GM13977 (cell line): ENCODE measurements at regions not wholly inside any gene's neighbourhood (a gene's known extent, or its start where the extent isn't known, plus 50 kb on each side); places are given as distances from the start of the nearest gene placed in this dataset.

ENCODE experiments used
- DNase-seq: peaks from one replicate; pipeline ENCODE4 v3.0.0; 2012; ENCODE audit warnings: low spot score
- CTCF ChIP-seq: IDR thresholded peaks from 2 replicates; pipeline ENCODE4 v1.5.1; 2012; ENCODE audit warnings: mild to moderate bottlenecking, control low read depth; ENCODE audit not compliant: insufficient read depth; ENCODE audit errors: extremely low read depth, missing control alignments
- in situ Hi-C: fragments of 300-500 bp; cut with MboI; formaldehyde crosslinking; loops from one replicate; pipeline ENCODE4 v1.12.0; 2022; ENCODE audit warnings: low sequenced_read_pairs, low pct_unique_long_range_greater_than_20kb, mixed read lengths, inconsistent platforms; ENCODE audit not compliant: unreplicated experiment

GRCh38 chr7:81560708-81561107, 209.1 kb downstream of the HGF start:
- in situ Hi-C loops, result no loop called here
- DNase-seq, result no peak
- TF ChIP-seq CTCF, result no peak

GRCh38 chr7:81549484-81550016, 220.3 kb downstream of the HGF start:
- no peak for DNase-seq
- in situ Hi-C loops, result no loop called here
- no peak for TF ChIP-seq CTCF

GRCh38 chr7:81534996-81535395, 234.9 kb downstream of the HGF start:
- DNase-seq, result no peak
- TF ChIP-seq CTCF, result no peak

GRCh38 chr7:81534446-81534845, 235.4 kb downstream of the HGF start:
- TF ChIP-seq CTCF, result no peak
- no peak for DNase-seq
- in situ Hi-C loops, result no loop called here

More at GRCh38 chr7:81534996-81535395, 234.9 kb downstream of the HGF start:
- in situ Hi-C loops, result no loop called here

GRCh38 chr7:81533931-81534330, 235.9 kb downstream of the HGF start:
- DNase-seq, result no peak
- no peak for TF ChIP-seq CTCF
- in situ Hi-C loops, result no loop called here

GRCh38 chr7:81533426-81533825, 236.4 kb downstream of the HGF start:
- no peak for TF ChIP-seq CTCF
- no peak for DNase-seq
- in situ Hi-C loops, result no loop called here

- no peak for DNase-seq
- in situ Hi-C loops, result no loop called here
- TF ChIP-seq CTCF, result no peak
Observed at GRCh38 chr7:81529785-81530184, 240.1 kb downstream of the HGF start.
